Endodermal cell (in vitro differentiated cells): ENCODE measurements at regions not wholly inside any gene's neighbourhood (a gene's known extent, or its start where the extent isn't known, plus 50 kb on each side); places are given as distances from the start of the nearest gene placed in this dataset.

Experiments
- DNase-seq: peaks from one replicate; pipeline ENCODE4 v3.0.0-alpha.2; 2017
- H3K27ac ChIP-seq: 2 replicates; pipeline ENCODE4 v1.5.1; 2013; ENCODE audit warnings: mild to moderate bottlenecking, low read depth, low read length, moderate library complexity
- H3K27me3 ChIP-seq: 2 replicates; pipeline ENCODE4 v1.6.1; 2013; ENCODE audit warnings: mild to moderate bottlenecking, low read length, moderate library complexity; ENCODE audit not compliant: insufficient read depth, control insufficient read depth, poor library complexity, severe bottlenecking
- H3K36me3 ChIP-seq: 2 replicates; pipeline ENCODE4 v1.7.0; 2013; ENCODE audit warnings: mild to moderate bottlenecking, low read length, moderate library complexity; ENCODE audit not compliant: control insufficient read depth, insufficient read depth
- H3K4me1 ChIP-seq: one replicate; pipeline ENCODE4 v1.7.0; 2013; ENCODE audit warnings: low read length; ENCODE audit not compliant: control insufficient read depth, insufficient read depth
- H3K4me3 ChIP-seq: 2 replicates; pipeline ENCODE4 v1.5.1; 2013; ENCODE audit warnings: mild to moderate bottlenecking, low read length, moderate library complexity
- H3K9ac ChIP-seq: 2 replicates; pipeline ENCODE4 v1.6.1; 2013; ENCODE audit warnings: mild to moderate bottlenecking, low read length, moderate library complexity; ENCODE audit not compliant: poor library complexity, severe bottlenecking; ENCODE audit errors: extremely low read depth
- H3K9me3 ChIP-seq: 2 replicates; pipeline ENCODE4 v1.6.1; 2013; ENCODE audit warnings: mild to moderate bottlenecking, low read length, moderate library complexity; ENCODE audit not compliant: control insufficient read depth
- H3K27ac Mint-ChIP-seq: 2 replicates; pipeline ENCODE4 v1.8.0; 2020; ENCODE audit warnings: mixed read lengths
- H3K27me3 Mint-ChIP-seq: 2 replicates; pipeline ENCODE4 v1.8.0; 2021; ENCODE audit warnings: mild to moderate bottlenecking, mixed read lengths; ENCODE audit not compliant: insufficient read depth
- H3K36me3 Mint-ChIP-seq: 2 replicates; pipeline ENCODE4 v1.8.0; 2020; ENCODE audit warnings: low read depth, mixed read lengths
- H3K4me1 Mint-ChIP-seq: 2 replicates; pipeline ENCODE4 v1.8.0; 2020; ENCODE audit warnings: mixed read lengths
- H3K4me3 Mint-ChIP-seq: 2 replicates; pipeline ENCODE4 v1.8.0; 2020; ENCODE audit warnings: mild to moderate bottlenecking, moderate library complexity, mixed read lengths
- H3K9me3 Mint-ChIP-seq: 2 replicates; pipeline ENCODE4 v1.8.0; 2020; ENCODE audit warnings: mild to moderate bottlenecking, mixed read lengths
- WGBS, 2 experiments: methylation state at CpG; one replicate each; pipeline versions ENCODE4 v1.1.5 to v1.1.7; 2013; ENCODE audit warnings: missing lambda C conversion rate in 2 of 2, mixed read lengths in 1 of 2; ENCODE audit not compliant: insufficient coverage in 1 of 2, insufficient read length in 1 of 2; 5-methylcytosine and 5-hydroxymethylcytosine counted together
- TF ChIP-seq, protein P1 (sequence below): fragments of 200-600 bp; sonication (generic); conservative IDR thresholded peaks from 2 replicates; pipeline ENCODE4 v1.5.0; 2021; ENCODE audit warnings: antibody characterized with exemption, mild to moderate bottlenecking

DNA sequence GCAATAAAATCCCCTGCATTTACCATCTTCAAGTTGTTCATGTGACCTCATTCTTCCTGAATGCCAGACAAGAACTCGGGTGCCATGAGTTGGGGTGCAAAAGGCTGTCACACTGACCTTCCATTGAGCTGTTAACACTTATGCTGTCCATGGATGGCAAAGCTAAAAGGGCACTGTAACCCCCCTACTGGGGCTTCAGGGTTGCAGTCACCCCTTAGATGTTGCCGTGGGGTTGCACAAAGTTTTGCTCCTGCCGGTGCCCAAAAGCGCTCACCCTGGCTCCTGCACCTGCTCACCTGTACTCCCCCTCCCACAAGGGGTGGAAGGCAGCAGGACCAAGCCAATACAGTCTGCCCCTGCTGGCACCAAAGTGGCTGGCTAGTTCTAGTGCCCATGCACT lies 208.2 kb downstream of the RHOU start:
- H3K27ac Mint-ChIP-seq: no peak overlapping the region
- H3K36me3 Mint-ChIP-seq: no peaks in the 10 kb centered on the region
- TF ChIP-seq, protein P1, sequence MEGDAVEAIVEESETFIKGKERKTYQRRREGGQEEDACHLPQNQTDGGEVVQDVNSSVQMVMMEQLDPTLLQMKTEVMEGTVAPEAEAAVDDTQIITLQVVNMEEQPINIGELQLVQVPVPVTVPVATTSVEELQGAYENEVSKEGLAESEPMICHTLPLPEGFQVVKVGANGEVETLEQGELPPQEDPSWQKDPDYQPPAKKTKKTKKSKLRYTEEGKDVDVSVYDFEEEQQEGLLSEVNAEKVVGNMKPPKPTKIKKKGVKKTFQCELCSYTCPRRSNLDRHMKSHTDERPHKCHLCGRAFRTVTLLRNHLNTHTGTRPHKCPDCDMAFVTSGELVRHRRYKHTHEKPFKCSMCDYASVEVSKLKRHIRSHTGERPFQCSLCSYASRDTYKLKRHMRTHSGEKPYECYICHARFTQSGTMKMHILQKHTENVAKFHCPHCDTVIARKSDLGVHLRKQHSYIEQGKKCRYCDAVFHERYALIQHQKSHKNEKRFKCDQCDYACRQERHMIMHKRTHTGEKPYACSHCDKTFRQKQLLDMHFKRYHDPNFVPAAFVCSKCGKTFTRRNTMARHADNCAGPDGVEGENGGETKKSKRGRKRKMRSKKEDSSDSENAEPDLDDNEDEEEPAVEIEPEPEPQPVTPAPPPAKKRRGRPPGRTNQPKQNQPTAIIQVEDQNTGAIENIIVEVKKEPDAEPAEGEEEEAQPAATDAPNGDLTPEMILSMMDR: no peak
- H3K4me3 Mint-ChIP-seq: no peak overlapping the region
- Histone ChIP-seq H3K4me3 (no peak overlapping the region), H3K27ac (no peak overlapping the region), H3K4me1 (peaks cover 3% of the 10 kb centered on the region), H3K9ac (no peak overlapping the region), H3K9me3 (no peaks in the 10 kb centered on the region), H3K36me3 (no peaks in the 10 kb centered on the region), H3K27me3 (no peaks in the 10 kb centered on the region)
- H3K27me3 Mint-ChIP-seq: no peaks in the 10 kb centered on the region
- 93 to 100% methylated on average over 1 to 4 of the region's 4 CpGs for WGBS, 2 experiments
- peaks cover 31% of the 10 kb centered on the region for H3K4me1 Mint-ChIP-seq
- DNase-seq: no peak
- no peaks in the 10 kb centered on the region for H3K9me3 Mint-ChIP-seq

DNA sequence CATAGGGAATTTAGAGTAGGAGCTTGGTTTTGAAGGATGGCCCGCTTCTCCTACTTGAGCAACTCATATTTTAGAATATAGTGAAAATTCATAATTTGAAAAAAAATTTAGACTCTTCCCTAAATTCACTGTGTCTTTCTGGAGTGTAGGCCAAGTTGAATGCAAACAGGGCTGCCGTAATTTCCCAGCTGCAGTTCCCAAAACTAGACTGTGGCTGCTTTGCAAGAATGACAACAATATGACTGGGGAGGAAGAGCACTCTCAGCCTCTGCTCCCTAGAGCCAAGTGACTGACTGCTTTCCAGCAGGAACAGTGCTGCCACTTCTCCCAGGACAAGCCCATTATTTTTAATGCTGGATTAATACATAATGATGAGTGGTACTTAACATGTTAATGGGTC lies 209.0 kb downstream of the RHOU start:
- no peak for DNase-seq

DNA sequence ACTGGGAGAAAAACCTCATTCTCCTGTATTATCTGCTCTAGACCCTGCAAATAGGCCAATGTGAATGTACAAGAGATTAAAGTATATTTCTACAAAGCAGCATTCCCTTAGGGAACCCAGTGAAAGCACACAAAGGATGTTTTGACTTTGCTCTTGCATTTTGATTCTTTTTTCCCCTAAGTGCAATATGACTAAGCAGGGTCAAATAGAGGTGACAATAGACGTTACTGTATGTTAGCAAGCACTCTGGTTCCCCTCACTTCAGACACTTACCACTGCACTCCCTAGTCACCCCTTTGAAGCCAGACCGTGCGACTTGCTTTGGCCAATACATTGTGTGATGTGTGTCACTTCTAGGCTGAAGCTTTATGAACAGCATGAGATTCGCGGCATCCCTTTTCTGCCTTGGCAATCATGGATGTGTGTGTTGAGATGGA lies 209.7 kb downstream of the RHOU start:
- H3K36me3 ChIP-seq: no peaks in the 10 kb centered on the region
- no peaks in the 10 kb centered on the region for H3K9me3 ChIP-seq
- TF ChIP-seq, protein P1: no peak
- Mint-ChIP-seq H3K36me3 (no peaks in the 10 kb centered on the region), H3K27ac (no peak overlapping the region), H3K4me3 (no peak overlapping the region), H3K4me1 (peaks cover 18% of the 10 kb centered on the region), H3K9me3 (no peaks in the 10 kb centered on the region), H3K27me3 (no peaks in the 10 kb centered on the region)
- H3K9ac ChIP-seq: no peak overlapping the region
- no peak overlapping the region for H3K4me3 ChIP-seq
- H3K4me1 ChIP-seq: no peaks in the 10 kb centered on the region
- H3K27ac ChIP-seq: no peak overlapping the region
- H3K27me3 ChIP-seq: no peaks in the 10 kb centered on the region
- 83 to 93% methylated on average over 4 to 5 of the region's 5 CpGs for WGBS, 2 experiments
- DNase-seq: no peak

More for the DNA sequence above, 209.0 kb downstream of the RHOU start:
- TF ChIP-seq, protein P1: no peak
- Mint-ChIP-seq H3K9me3 (no peaks in the 10 kb centered on the region), H3K27me3 (no peaks in the 10 kb centered on the region), H3K27ac (no peak overlapping the region), H3K4me3 (no peak overlapping the region), H3K36me3 (no peaks in the 10 kb centered on the region), H3K4me1 (peaks cover 24% of the 10 kb centered on the region)
- H3K27ac ChIP-seq: no peak overlapping the region
- no peaks in the 10 kb centered on the region for H3K4me1 ChIP-seq
- no peaks in the 10 kb centered on the region for H3K27me3 ChIP-seq
- H3K9me3 ChIP-seq: no peaks in the 10 kb centered on the region
- no peak overlapping the region for H3K4me3 ChIP-seq
- WGBS, 2 experiments: 89 to 93% methylated on average over 1 of the region's 2 CpGs
- no peaks in the 10 kb centered on the region for H3K36me3 ChIP-seq
- H3K9ac ChIP-seq: no peak overlapping the region
